ENCODE measurements at regions not wholly inside any gene's neighbourhood (a gene's known extent, or its start where the extent isn't known, plus 50 kb on each side); places are given as distances from the start of the nearest gene placed in this dataset.

DNA sequence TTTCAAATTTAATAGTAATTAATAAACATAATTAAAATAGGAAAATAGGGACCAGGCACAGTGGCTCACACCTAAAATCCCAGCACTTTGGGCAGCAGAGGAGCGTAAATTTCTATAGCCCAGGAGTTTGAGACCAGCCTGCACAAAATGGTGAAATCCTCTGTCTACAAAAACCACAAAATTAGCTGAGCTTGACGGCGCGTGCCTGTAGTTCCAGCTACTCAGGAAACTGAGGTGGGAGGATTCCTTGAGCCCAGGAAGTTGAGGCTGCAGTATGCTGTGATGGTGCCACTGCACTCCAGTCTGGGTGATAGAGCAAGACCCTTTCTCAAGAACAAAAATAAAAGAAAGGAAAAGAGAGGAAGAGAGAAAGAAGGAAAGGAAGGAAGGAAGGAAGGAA, 1387.0 kb upstream of the ADGRB3 start:
- TF ChIP-seq ESRRA (IDR thresholded peaks at IDR 0.05; ENCODE audit: borderline replicate concordance, low read depth): no peak
- TF ChIP-seq, protein P1, sequence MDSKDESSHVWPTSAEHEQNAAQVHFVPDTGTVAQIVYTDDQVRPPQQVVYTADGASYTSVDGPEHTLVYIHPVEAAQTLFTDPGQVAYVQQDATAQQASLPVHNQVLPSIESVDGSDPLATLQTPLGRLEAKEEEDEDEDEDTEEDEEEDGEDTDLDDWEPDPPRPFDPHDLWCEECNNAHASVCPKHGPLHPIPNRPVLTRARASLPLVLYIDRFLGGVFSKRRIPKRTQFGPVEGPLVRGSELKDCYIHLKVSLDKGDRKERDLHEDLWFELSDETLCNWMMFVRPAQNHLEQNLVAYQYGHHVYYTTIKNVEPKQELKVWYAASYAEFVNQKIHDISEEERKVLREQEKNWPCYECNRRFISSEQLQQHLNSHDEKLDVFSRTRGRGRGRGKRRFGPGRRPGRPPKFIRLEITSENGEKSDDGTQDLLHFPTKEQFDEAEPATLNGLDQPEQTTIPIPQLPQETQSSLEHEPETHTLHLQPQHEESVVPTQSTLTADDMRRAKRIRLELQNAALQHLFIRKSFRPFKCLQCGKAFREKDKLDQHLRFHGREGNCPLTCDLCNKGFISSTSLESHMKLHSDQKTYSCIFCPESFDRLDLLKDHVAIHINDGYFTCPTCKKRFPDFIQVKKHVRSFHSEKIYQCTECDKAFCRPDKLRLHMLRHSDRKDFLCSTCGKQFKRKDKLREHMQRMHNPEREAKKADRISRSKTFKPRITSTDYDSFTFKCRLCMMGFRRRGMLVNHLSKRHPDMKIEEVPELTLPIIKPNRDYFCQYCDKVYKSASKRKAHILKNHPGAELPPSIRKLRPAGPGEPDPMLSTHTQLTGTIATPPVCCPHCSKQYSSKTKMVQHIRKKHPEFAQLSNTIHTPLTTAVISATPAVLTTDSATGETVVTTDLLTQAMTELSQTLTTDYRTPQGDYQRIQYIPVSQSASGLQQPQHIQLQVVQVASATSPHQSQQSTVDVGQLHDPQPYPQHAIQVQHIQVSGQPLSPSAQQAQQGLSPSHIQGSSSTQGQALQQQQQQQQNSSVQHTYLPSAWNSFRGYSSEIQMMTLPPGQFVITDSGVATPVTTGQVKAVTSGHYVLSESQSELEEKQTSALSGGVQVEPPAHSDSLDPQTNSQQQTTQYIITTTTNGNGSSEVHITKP (IDR thresholded peaks at IDR 0.05; ENCODE audit: partially characterized antibody): no peak
- no peak for TF ChIP-seq POLR2A (conservative IDR thresholded peaks at IDR 0.05)
- no peak for TF ChIP-seq SNRNP70 (optimal IDR thresholded peaks at IDR 0.05; ENCODE audit: low read depth, low read length)
- no peak for TF ChIP-seq POLR2AphosphoS5 (IDR thresholded peaks at IDR 0.05; ENCODE audit: control insufficient read depth, insufficient read depth, low read depth, low read length)
- TF ChIP-seq ZNF589 (CRISPR knock-in tag; IDR thresholded peaks at IDR 0.05; ENCODE audit: low read depth): no peak

Measured in K562 (cell line).